Upper lobe of left lung (tissue), 6 donors: ENCODE measurements at regions not wholly inside any gene's neighbourhood (a gene's known extent, or its start where the extent isn't known, plus 50 kb on each side); places are given as distances from the start of the nearest gene placed in this dataset.

ENCODE experiments used
- ATAC-seq, 2 donors: fragments of 200-7000 bp; cut with Tn5 transposase; one replicate each; pipeline ENCODE4 v1.9.1; 2022; ENCODE audit warnings: mild to moderate bottlenecking in 2 of 2, moderate library complexity in 2 of 2; ENCODE audit not compliant: low FRiP score in 2 of 2
- DNase-seq, 2 donors: peaks; one replicate each; pipeline ENCODE4 v3.0.0-alpha.2; 2019 to 2020
- H3K27ac ChIP-seq, 4 donors: fragments of 200-600 bp; sonication (generic); one replicate each; pipeline ENCODE4 v1.5.1; 2016 to 2019
- H3K27me3 ChIP-seq, 4 donors: fragments of 200-600 bp; sonication (generic); one replicate each; pipeline ENCODE4 v1.5.1; 2017 to 2019
- H3K36me3 ChIP-seq, 4 donors: fragments of 200-600 bp; sonication (generic); one replicate each; pipeline ENCODE4 v1.5.1; 2016 to 2019
- H3K4me1 ChIP-seq, 4 donors: fragments of 200-600 bp; sonication (generic); one replicate each; pipeline ENCODE4 v1.5.1; 2018 to 2019
- H3K4me3 ChIP-seq, 4 donors: fragments of 200-600 bp; sonication (generic); one replicate each; pipeline ENCODE4 v1.5.1; 2017 to 2019; ENCODE audit warnings: mild to moderate bottlenecking in 2 of 4, moderate library complexity in 1 of 4
- H3K9me3 ChIP-seq, 4 donors: fragments of 200-600 bp; sonication (generic); one replicate each; pipeline ENCODE4 v1.5.1; 2018 to 2019
- CTCF ChIP-seq, 6 experiments: fragments of 450-650 bp in 4 of 6; fragments of 200-600 bp in 2 of 6; sonication (generic) in 2 of 6; IDR thresholded peaks; one replicate each; pipeline ENCODE4 v1.5.1; 2016 to 2019; ENCODE audit warnings: antibody characterized with exemption in 6 of 6
- EP300 ChIP-seq, 4 donors: sonication (generic); formaldehyde crosslinking; IDR thresholded peaks; one replicate each; pipeline ENCODE4 v1.5.1; 2017; ENCODE audit warnings: antibody characterized with exemption in 4 of 4, control low read depth in 2 of 4
- POLR2A ChIP-seq, 4 donors: fragments of 450-650 bp; IDR thresholded peaks; one replicate each; pipeline ENCODE4 v1.5.1; 2016 to 2017; ENCODE audit warnings: antibody characterized with exemption in 4 of 4, mild to moderate bottlenecking in 2 of 4
- POLR2AphosphoS5 ChIP-seq, 2 donors: sonication (generic); formaldehyde crosslinking; IDR thresholded peaks; one replicate each; pipeline ENCODE4 v1.5.1; 2017; ENCODE audit warnings: antibody characterized with exemption in 2 of 2
- WGBS, 2 donors: methylation state at CpG; one replicate each; pipeline ENCODE4 v1.1.5; 2017 to 2018; 5-methylcytosine and 5-hydroxymethylcytosine counted together
- donor health status: DM: no; HTN: no; CAD: no; lungs with moderate emphysema.
- donor health status: DM: no; HTN: yes; CAD: no; lungs with severe emphysema.

DNA sequence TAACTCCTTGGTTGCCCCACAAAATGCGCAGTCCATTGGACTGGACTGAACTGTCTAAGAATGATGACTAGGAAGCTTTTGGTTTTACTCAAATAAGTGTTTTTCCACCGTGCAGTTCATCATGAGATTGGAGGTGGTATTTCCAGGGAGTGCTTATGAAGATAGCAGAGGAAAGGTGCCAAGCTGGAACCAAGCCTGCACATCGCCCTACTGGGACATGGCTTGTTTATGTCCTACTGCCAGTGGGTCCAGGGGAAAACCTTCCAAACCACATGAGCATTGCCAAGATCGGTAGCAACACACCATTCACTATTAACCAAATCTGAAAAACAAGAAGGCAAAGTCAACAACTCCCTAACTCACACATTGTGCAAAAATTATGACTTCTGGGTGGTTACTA is 54.7 kb upstream of the DSCAM start:
- H3K27me3 ChIP-seq: no peaks in the 10 kb centered on the region
- H3K27ac ChIP-seq: no peak overlapping the region
- no peak overlapping the region for H3K4me3 ChIP-seq
- ATAC-seq (no peak), DNase-seq (no peak)
- H3K4me1 ChIP-seq: peaks cover 0 to 3% (median 0%) of the 10 kb centered on the region in 4 donors
- peaks cover 0 to 9% (median 0%) of the 10 kb centered on the region in 4 donors for H3K9me3 ChIP-seq
- WGBS, 2 donors: 67 to 75% methylated on average over 4 of the region's 4 CpGs
- no peaks in the 10 kb centered on the region for H3K36me3 ChIP-seq
- TF ChIP-seq POLR2AphosphoS5 (IDR thresholded peaks at IDR 0.05) (no peak), EP300 (IDR thresholded peaks at IDR 0.05) (no peak), POLR2A (IDR thresholded peaks at IDR 0.05) (no peak), CTCF (IDR thresholded peaks at IDR 0.05) (no peak)

DNA sequence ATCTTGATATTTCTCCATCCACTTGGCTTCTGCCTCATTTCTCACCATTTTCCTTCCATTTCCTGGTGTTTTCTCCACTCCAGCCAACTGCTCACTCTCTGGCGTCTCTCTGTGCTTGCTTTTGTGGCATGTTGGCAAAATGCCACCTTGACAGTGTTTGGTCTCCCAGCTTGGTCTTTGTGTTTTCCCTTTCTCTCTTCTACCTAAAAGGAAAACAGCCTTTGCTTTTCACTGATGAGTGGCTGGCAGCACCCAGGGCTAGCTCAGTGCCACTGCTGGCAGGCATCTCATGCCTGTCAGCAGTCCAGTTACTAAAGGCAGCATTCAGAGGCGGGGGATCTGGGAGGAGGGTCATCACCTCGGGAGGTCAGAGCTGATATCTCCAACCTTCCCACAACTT is 55.3 kb upstream of the DSCAM start:
- Histone ChIP-seq H3K4me1 (peaks cover 0 to 3% (median 0%) of the 10 kb centered on the region in 4 donors), H3K9me3 (peaks cover 0 to 5% (median 0%) of the 10 kb centered on the region in 4 donors), H3K36me3 (no peaks in the 10 kb centered on the region), H3K27ac (no peak overlapping the region), H3K27me3 (no peaks in the 10 kb centered on the region), H3K4me3 (no peak overlapping the region)
- 39 to 64% methylated on average over 3 of the region's 3 CpGs for WGBS, 2 donors
- ATAC-seq: no peak
- DNase-seq: no peak
- TF ChIP-seq CTCF (IDR thresholded peaks at IDR 0.05): no peak
- TF ChIP-seq POLR2A (IDR thresholded peaks at IDR 0.05): no peak
- TF ChIP-seq EP300 (IDR thresholded peaks at IDR 0.05): no peak
- no peak for TF ChIP-seq POLR2AphosphoS5 (IDR thresholded peaks at IDR 0.05)

- 81 to 83% methylated on average over 3 of the region's 3 CpGs for WGBS, 2 donors
- ATAC-seq (no peak), DNase-seq (no peak)
- no peaks in the 10 kb centered on the region for H3K36me3 ChIP-seq
- no peaks in the 10 kb centered on the region for H3K27me3 ChIP-seq
- no peak overlapping the region for H3K27ac ChIP-seq
- TF ChIP-seq POLR2AphosphoS5 (IDR thresholded peaks at IDR 0.05) (no peak), POLR2A (IDR thresholded peaks at IDR 0.05) (no peak), EP300 (IDR thresholded peaks at IDR 0.05) (no peak), CTCF (IDR thresholded peaks at IDR 0.05) (no peak)
- H3K4me3 ChIP-seq: no peak overlapping the region
- H3K4me1 ChIP-seq: peaks cover 0 to 3% (median 0%) of the 10 kb centered on the region in 4 donors
- no peaks in the 10 kb centered on the region for H3K9me3 ChIP-seq
These were observed 56.0 kb upstream of the DSCAM start for GRCh38 chr21:40902993-40903392.

DNA sequence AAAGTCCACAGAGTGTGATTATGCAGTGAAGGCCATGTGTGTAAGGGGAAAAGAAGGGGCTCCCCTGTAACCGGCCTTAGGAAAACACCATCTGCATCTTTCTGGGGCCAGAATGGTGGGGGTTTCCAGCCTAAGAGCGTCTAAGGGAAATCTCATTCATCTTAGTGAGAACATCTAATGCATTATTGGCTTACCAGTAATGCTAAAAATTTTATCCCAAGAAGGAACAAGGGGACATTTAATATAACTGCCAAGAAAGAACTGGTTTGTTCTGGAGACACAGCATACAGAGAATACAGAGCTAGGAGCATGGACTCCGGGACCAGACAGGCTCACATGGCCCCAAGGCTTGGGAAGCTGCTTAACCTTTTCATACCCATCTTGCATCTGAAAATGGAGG is 58.3 kb upstream of the DSCAM start:
- Histone ChIP-seq H3K4me3 (no peak overlapping the region), H3K9me3 (no peaks in the 10 kb centered on the region), H3K36me3 (no peaks in the 10 kb centered on the region), H3K4me1 (peaks cover 0 to 3% (median 0%) of the 10 kb centered on the region in 4 donors), H3K27me3 (no peaks in the 10 kb centered on the region), H3K27ac (no peak overlapping the region)
- ATAC-seq (no peak), DNase-seq (no peak)
- 62 to 67% methylated on average over 3 of the region's 3 CpGs for whole genome bisulfite sequencing, 2 donors
- no peak for TF ChIP-seq EP300 (IDR thresholded peaks at IDR 0.05)
- no peak for TF ChIP-seq POLR2A (IDR thresholded peaks at IDR 0.05)
- no peak for TF ChIP-seq POLR2AphosphoS5 (IDR thresholded peaks at IDR 0.05)
- no peak for TF ChIP-seq CTCF (IDR thresholded peaks at IDR 0.05)

- WGBS, 2 donors: 89 to 93% methylated on average over 5 of the region's 5 CpGs
- H3K36me3 ChIP-seq: no peaks in the 10 kb centered on the region
- no peaks in the 10 kb centered on the region for H3K27me3 ChIP-seq
- H3K27ac ChIP-seq: no peak overlapping the region
- H3K9me3 ChIP-seq: no peaks in the 10 kb centered on the region
- no peak for TF ChIP-seq CTCF (IDR thresholded peaks at IDR 0.05)
- DNase-seq: no peak
- H3K4me3 ChIP-seq: no peak overlapping the region
- no peaks in the 10 kb centered on the region for H3K4me1 ChIP-seq
- ATAC-seq: no peak
These were observed 65.4 kb upstream of the DSCAM start for GRCh38 chr21:40912375-40912774.
